Breast epithelium (tissue), 4 donors: ENCODE measurements at regions not wholly inside any gene's neighbourhood (a gene's known extent, or its start where the extent isn't known, plus 50 kb on each side); places are given as distances from the start of the nearest gene placed in this dataset.

Experiments
- DNase-seq, 2 donors: peaks; one replicate each; pipeline ENCODE4 v3.0.0-alpha.2; 2019; ENCODE audit warnings: low spot score in 2 of 2
- H3K27ac ChIP-seq, 2 donors: fragments of 200-600 bp; sonication (generic) in 1 of 2; one replicate each; pipeline ENCODE4 v1.5.1; 2016 to 2019; ENCODE audit warnings: mild to moderate bottlenecking in 1 of 2
- H3K27me3 ChIP-seq, 2 donors: fragments of 200-600 bp; sonication (generic) in 1 of 2; one replicate each; pipeline versions ENCODE4 v1.5.1 to v1.6.0; 2017 to 2019; ENCODE audit warnings: control low read depth in 1 of 2, mild to moderate bottlenecking in 1 of 2
- H3K36me3 ChIP-seq: fragments of 200-600 bp; one replicate; pipeline ENCODE4 v1.5.1; 2019
- H3K4me1 ChIP-seq, 2 donors: fragments of 200-600 bp; sonication (generic); one replicate each; pipeline ENCODE4 v1.5.1; 2016 to 2019; ENCODE audit warnings: control low read depth in 1 of 2
- H3K4me3 ChIP-seq, 3 donors: fragments of 200-600 bp; sonication (generic); 1 replicate in 2 of 3; 2 replicates in 1 of 3; pipeline ENCODE4 v1.5.1; 2016 to 2019; ENCODE audit warnings: mild to moderate bottlenecking in 3 of 3, moderate library complexity in 2 of 3
- H3K9me3 ChIP-seq, 2 donors: fragments of 200-600 bp; sonication (generic) in 1 of 2; one replicate each; pipeline ENCODE4 v1.5.1; 2016 to 2019; ENCODE audit warnings: control low read depth in 1 of 2
- POLR2A ChIP-seq: fragments of 450-650 bp; IDR thresholded peaks from one replicate; pipeline ENCODE4 v1.6.1; 2016; ENCODE audit warnings: antibody characterized with exemption, mild to moderate bottlenecking, moderate library complexity
- POLR2AphosphoS5 ChIP-seq, 3 donors: sonication (generic); formaldehyde crosslinking; IDR thresholded peaks; one replicate each; pipeline ENCODE4 v1.6.1; 2017; ENCODE audit warnings: antibody characterized with exemption in 3 of 3
- intact Hi-C: fragments of 100-400 bp; cut with DNase I; formaldehyde crosslinking; loops from one replicate; pipeline ENCODE4 v1.15.1; 2023; ENCODE audit warnings: low total_unique reads
- TF ChIP-seq, protein P1 (sequence below), 3 donors: fragments of 450-650 bp; IDR thresholded peaks; one replicate each; pipeline ENCODE4 v1.5.1; 2016 to 2017; ENCODE audit warnings: antibody characterized with exemption in 3 of 3, mild to moderate bottlenecking in 3 of 3, moderate library complexity in 3 of 3

DNA sequence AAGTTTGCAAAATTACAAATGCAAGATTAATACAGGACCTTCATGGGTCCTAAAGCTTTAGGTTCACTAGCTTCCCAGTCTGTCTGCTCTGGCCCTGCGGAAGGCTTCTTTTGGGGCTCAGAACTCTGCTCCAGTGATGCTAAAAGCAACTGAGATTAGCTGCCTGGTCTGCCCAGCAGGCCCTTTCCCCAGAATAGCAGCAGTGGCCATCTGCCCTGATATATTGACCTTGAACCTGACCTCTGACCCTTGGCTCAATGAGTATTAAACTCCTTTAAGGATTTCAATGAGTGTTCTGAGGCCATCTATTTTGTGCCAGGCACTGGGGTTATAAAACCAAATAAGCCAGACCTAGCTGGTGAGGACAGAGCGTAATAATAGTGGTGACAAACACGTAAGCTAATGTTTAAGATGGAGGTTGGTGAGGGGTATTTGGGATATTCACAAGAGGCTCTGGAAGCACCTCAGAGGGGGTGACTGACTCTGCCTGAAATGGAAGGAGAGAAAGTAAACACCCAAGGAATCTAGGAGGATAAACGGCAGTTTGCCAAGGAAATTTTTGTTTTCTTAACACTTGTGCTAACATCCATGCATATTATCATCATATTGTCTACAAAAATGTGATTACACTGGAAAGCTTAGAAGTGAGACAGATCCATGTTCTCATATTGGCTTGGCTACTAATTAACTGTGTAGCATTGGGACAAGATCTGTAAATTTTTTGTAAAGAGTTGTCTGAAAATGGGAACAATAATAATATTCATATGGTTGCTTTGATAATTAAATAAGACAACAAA lies 50.4 kb upstream of the LCLAT1 start:
- no peak for TF ChIP-seq POLR2A
- no peak for TF ChIP-seq POLR2AphosphoS5 (IDR thresholded peaks at IDR 0.05)
- TF ChIP-seq, protein P1, sequence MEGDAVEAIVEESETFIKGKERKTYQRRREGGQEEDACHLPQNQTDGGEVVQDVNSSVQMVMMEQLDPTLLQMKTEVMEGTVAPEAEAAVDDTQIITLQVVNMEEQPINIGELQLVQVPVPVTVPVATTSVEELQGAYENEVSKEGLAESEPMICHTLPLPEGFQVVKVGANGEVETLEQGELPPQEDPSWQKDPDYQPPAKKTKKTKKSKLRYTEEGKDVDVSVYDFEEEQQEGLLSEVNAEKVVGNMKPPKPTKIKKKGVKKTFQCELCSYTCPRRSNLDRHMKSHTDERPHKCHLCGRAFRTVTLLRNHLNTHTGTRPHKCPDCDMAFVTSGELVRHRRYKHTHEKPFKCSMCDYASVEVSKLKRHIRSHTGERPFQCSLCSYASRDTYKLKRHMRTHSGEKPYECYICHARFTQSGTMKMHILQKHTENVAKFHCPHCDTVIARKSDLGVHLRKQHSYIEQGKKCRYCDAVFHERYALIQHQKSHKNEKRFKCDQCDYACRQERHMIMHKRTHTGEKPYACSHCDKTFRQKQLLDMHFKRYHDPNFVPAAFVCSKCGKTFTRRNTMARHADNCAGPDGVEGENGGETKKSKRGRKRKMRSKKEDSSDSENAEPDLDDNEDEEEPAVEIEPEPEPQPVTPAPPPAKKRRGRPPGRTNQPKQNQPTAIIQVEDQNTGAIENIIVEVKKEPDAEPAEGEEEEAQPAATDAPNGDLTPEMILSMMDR (IDR thresholded peaks at IDR 0.05): no peak
- intact Hi-C loops: no loop called here
- H3K27ac ChIP-seq: no peak overlapping the region
- H3K4me3 ChIP-seq: no peak overlapping the region
- no peaks in the 10 kb centered on the region for H3K36me3 ChIP-seq
- H3K27me3 ChIP-seq: no peaks in the 10 kb centered on the region
- DNase-seq: no peak
- H3K4me1 ChIP-seq: no peaks in the 10 kb centered on the region
- no peaks in the 10 kb centered on the region for H3K9me3 ChIP-seq
